OCI-LY7 (cell line): ENCODE measurements at regions not wholly inside any gene's neighbourhood (a gene's known extent, or its start where the extent isn't known, plus 50 kb on each side); places are given as distances from the start of the nearest gene placed in this dataset. TPM values are rescaled to one million over a fixed set of nuclear protein-coding genes. Genes with fewer than 3 reads are reported as not detected.

Source experiments
- BruUV-seq: library from RNA; stranded (reverse); fragments of 400-500 nt; replicated peaks from 2 replicates; lab custom pipeline; 2021; lab: Mats Ljungman, UMichigan
- CTCF ChIA-PET: fragments of 300-600 bp; sonication (Branson Sonifier 250); formaldehyde crosslinking; loops from one replicate; lab custom pipeline; 2022; ENCODE audit warnings: antibody characterized with exemption; ENCODE audit not compliant: unreplicated experiment; lab: Charles Lee
- POLR2A ChIA-PET: fragments of 300-600 bp; sonication (Branson Sonifier 250); formaldehyde crosslinking; loops from one replicate; lab custom pipeline; 2022; ENCODE audit warnings: antibody characterized with exemption; lab: Charles Lee
- DNase-seq: peaks from one replicate; pipeline ENCODE4 v3.0.0-alpha.2; 2015; ENCODE audit warnings: low spot score
- H2AFZ ChIP-seq: fragments of 200-600 bp; sonication (generic), shearing (Covaris generic); 2 replicates; pipeline ENCODE4 v1.6.1; 2014; ENCODE audit warnings: mild to moderate bottlenecking, antibody characterized with exemption, low read length, moderate library complexity
- H3K27ac ChIP-seq: fragments of 200-600 bp; sonication (generic); 2 replicates; pipeline ENCODE4 v1.5.1; 2014; ENCODE audit warnings: mixed run types, low read depth, mild to moderate bottlenecking, moderate library complexity, low read length, inconsistent platforms; ENCODE audit not compliant: poor library complexity, severe bottlenecking
- H3K36me3 ChIP-seq: fragments of 200-600 bp; sonication (generic); 2 replicates; pipeline ENCODE4 v1.6.1; 2014; ENCODE audit warnings: mild to moderate bottlenecking, antibody characterized with exemption, low read length, moderate library complexity, mixed read lengths; ENCODE audit not compliant: insufficient read depth
- H3K4me1 ChIP-seq: fragments of 200-600 bp; sonication (generic); 2 replicates; pipeline ENCODE4 v1.5.1; 2014; ENCODE audit warnings: mild to moderate bottlenecking, low read length; ENCODE audit not compliant: insufficient read depth, poor library complexity, severe bottlenecking
- H3K4me2 ChIP-seq: fragments of 200-600 bp; sonication (generic); 2 replicates; pipeline ENCODE4 v1.6.1; 2014; ENCODE audit warnings: mild to moderate bottlenecking, low read length
- H3K4me3 ChIP-seq: fragments of 200-600 bp; sonication (generic); 2 replicates; pipeline ENCODE4 v1.5.1; 2014; ENCODE audit warnings: mild to moderate bottlenecking, low read depth, low read length; ENCODE audit not compliant: poor library complexity, severe bottlenecking
- H3K79me2 ChIP-seq: fragments of 200-600 bp; sonication (generic); 2 replicates; pipeline ENCODE4 v1.6.1; 2016; ENCODE audit warnings: low read depth, mild to moderate bottlenecking, low read length, moderate library complexity, mixed read lengths; ENCODE audit not compliant: insufficient read depth
- H3K9me2 ChIP-seq: fragments of 200-600 bp; sonication (generic); 2 replicates; pipeline ENCODE4 v1.6.1; 2016; ENCODE audit warnings: mild to moderate bottlenecking, low read length, mixed read lengths; ENCODE audit not compliant: insufficient read depth
- H3K9me3 ChIP-seq: fragments of 200-600 bp; sonication (generic); 2 replicates; pipeline ENCODE4 v1.6.1; 2014; ENCODE audit warnings: mild to moderate bottlenecking, mixed run types, low read length, mixed read lengths
- H4K20me1 ChIP-seq: fragments of 200-600 bp; sonication (generic); 2 replicates; pipeline ENCODE4 v1.6.1; 2014; ENCODE audit warnings: mild to moderate bottlenecking, antibody characterized with exemption, low read length, moderate library complexity, mixed read lengths; ENCODE audit not compliant: insufficient read depth
- EZH2phosphoT487 ChIP-seq: fragments of 200-600 bp; sonication (generic); IDR thresholded peaks from 2 replicates; pipeline ENCODE4 v1.6.1; 2018; ENCODE audit warnings: low read depth, borderline replicate concordance, mild to moderate bottlenecking, mixed run types, antibody characterized with exemption, low read length, moderate library complexity, mixed read lengths
- intact Hi-C: fragments of 100-400 bp; cut with micrococcal nuclease; formaldehyde crosslinking; loops from one replicate; pipeline ENCODE4 v1.10.0; 2022; ENCODE audit not compliant: unreplicated experiment
- microRNA-seq: library from miRNA; unstranded; fragments of <30 nt; microRNA quantifications from one replicate; pipeline ENCODE4 v1.2.0, GENCODE V29; 2022; ENCODE audit warnings: borderline replicate concordance
- small RNA-seq: library from RNA; depleted of rRNA; stranded (forward); fragments of <200 nt; gene quantifications from one replicate; pipeline ENCODE3, GENCODE V24; 2014
- TF ChIP-seq, protein P1 (sequence below): fragments of 200-600 bp; sonication (generic); conservative IDR thresholded peaks from 2 replicates; pipeline ENCODE4 v1.5.1; 2014; ENCODE audit warnings: mild to moderate bottlenecking, antibody characterized with exemption, low read length, moderate library complexity, mixed read lengths

GRCh38 chr2:64404002-64404731, 49.8 kb upstream of the LGALSL start:
- no peak for DNase-seq
- H3K9me3 ChIP-seq = 0 out of 2 replicates have a peak, but pooled peaks cover 3% of the 10 kb centered on the region
- H4K20me1 ChIP-seq = no peaks in the 10 kb centered on the region
- H3K4me3 ChIP-seq = no peak overlapping the region
- no peaks in the 10 kb centered on the region for H3K36me3 ChIP-seq
- BruUV-seq = no TSS peak
- H3K4me2 ChIP-seq = no peak overlapping the region
- intact Hi-C loops = no loop called here
- H3K9me2 ChIP-seq = no peaks in the 10 kb centered on the region
- ChIA-PET POLR2A (no interaction called here), CTCF (interaction anchor here (0.7 kb wide), 1 partner anchor 8 kb away, joined by 3 read pairs; no protein-coding TSS in a partner anchor)
- no peak overlapping the region for H3K27ac ChIP-seq
- TF ChIP-seq EZH2phosphoT487 = no peak
- TF ChIP-seq, protein P1, sequence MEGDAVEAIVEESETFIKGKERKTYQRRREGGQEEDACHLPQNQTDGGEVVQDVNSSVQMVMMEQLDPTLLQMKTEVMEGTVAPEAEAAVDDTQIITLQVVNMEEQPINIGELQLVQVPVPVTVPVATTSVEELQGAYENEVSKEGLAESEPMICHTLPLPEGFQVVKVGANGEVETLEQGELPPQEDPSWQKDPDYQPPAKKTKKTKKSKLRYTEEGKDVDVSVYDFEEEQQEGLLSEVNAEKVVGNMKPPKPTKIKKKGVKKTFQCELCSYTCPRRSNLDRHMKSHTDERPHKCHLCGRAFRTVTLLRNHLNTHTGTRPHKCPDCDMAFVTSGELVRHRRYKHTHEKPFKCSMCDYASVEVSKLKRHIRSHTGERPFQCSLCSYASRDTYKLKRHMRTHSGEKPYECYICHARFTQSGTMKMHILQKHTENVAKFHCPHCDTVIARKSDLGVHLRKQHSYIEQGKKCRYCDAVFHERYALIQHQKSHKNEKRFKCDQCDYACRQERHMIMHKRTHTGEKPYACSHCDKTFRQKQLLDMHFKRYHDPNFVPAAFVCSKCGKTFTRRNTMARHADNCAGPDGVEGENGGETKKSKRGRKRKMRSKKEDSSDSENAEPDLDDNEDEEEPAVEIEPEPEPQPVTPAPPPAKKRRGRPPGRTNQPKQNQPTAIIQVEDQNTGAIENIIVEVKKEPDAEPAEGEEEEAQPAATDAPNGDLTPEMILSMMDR = no peak
- H3K79me2 ChIP-seq = no peaks in the 10 kb centered on the region
- no peak overlapping the region for H2AFZ ChIP-seq
- peaks cover 4% of the 10 kb centered on the region for H3K4me1 ChIP-seq

Small RNA genes in the stretch of these regions (microRNA-seq; reads per million reads assigned to microRNA genes)
- gene MIR4433A (not detected), gene MIR4433B (not detected)

Small RNA genes in the stretch of these regions (small RNA-seq; reads per million reads assigned to genes)
- gene AC012368.3 (not detected), gene MIR4433B (not detected)
